HG02642 (cell line): ENCODE measurements at regions not wholly inside any gene's neighbourhood (a gene's known extent, or its start where the extent isn't known, plus 50 kb on each side); places are given as distances from the start of the nearest gene placed in this dataset.

ENCODE experiments used
- ATAC-seq: cut with Tn5 transposase; IDR thresholded peaks from one replicate; pipeline ENCODE4 v1.9.1; 2021; ENCODE audit warnings: mild to moderate bottlenecking; ENCODE audit not compliant: unreplicated experiment, poor library complexity

- ATAC-seq, result no peak
Observed at GRCh38 chr19:28908941-28909340, 304.0 kb downstream of the UQCRFS1 start.

- no peak for ATAC-seq
Observed at GRCh38 chr19:28907534-28907933, 305.4 kb downstream of the UQCRFS1 start.

- no peak for ATAC-seq
Observed at GRCh38 chr19:28905996-28906395, 307.0 kb downstream of the UQCRFS1 start.

- ATAC-seq, result no peak
Observed at GRCh38 chr19:28899703-28900102, 313.2 kb downstream of the UQCRFS1 start.

GRCh38 chr19:28898249-28898648, 314.7 kb downstream of the UQCRFS1 start:
- no peak for ATAC-seq

GRCh38 chr19:28889941-28890670, 322.8 kb downstream of the UQCRFS1 start:
- no peak for ATAC-seq

- ATAC-seq, result no peak
Observed at GRCh38 chr19:28887920-28888618, 324.9 kb downstream of the UQCRFS1 start.

- no peak for ATAC-seq
Observed at GRCh38 chr19:28886708-28887107, 326.2 kb downstream of the UQCRFS1 start.

- ATAC-seq, result no peak
Observed at GRCh38 chr19:28885965-28886364, 327.0 kb downstream of the UQCRFS1 start.

GRCh38 chr19:28884786-28885476, 328.0 kb downstream of the UQCRFS1 start:
- no peak for ATAC-seq

- no peak for ATAC-seq
Observed at GRCh38 chr19:28883241-28883693, 329.7 kb downstream of the UQCRFS1 start.

GRCh38 chr19:28882818-28883217, 330.1 kb downstream of the UQCRFS1 start:
- ATAC-seq, result no peak

- no peak for ATAC-seq
Observed at GRCh38 chr19:28881616-28882015, 331.3 kb downstream of the UQCRFS1 start.

- no peak for ATAC-seq
Observed at GRCh38 chr19:28880735-28881401, 332.1 kb downstream of the UQCRFS1 start.

- ATAC-seq, result no peak
Observed at GRCh38 chr19:28878862-28879566, 333.9 kb downstream of the UQCRFS1 start.

GRCh38 chr19:28876609-28877123, 336.3 kb downstream of the UQCRFS1 start:
- ATAC-seq, result no peak

GRCh38 chr19:28874742-28875141, 338.2 kb downstream of the UQCRFS1 start:
- no peak for ATAC-seq

- ATAC-seq, result no peak
Observed at GRCh38 chr19:28873301-28873700, 339.6 kb downstream of the UQCRFS1 start.

- ATAC-seq, result no peak
Observed at GRCh38 chr19:28871099-28871725, 341.7 kb downstream of the UQCRFS1 start.
